ENCODE measurements at regions not wholly inside any gene's neighbourhood (a gene's known extent, or its start where the extent isn't known, plus 50 kb on each side); places are given as distances from the start of the nearest gene placed in this dataset.

- H3K9me3 ChIP-seq: no peaks in the 10 kb centered on the region
- H3K4me3 ChIP-seq: no peak overlapping the region
- no peak for DNase-seq
- no peaks in the 10 kb centered on the region for H3K36me3 ChIP-seq
- no peaks in the 10 kb centered on the region for H3K27me3 ChIP-seq
- no peaks in the 10 kb centered on the region for H3K4me1 ChIP-seq
- TF ChIP-seq POLR2AphosphoS5 (IDR thresholded peaks at IDR 0.05) (no peak), POLR2A (IDR thresholded peaks at IDR 0.05) (no peak), EP300 (IDR thresholded peaks at IDR 0.05) (no peak)
- TF ChIP-seq, protein P1, sequence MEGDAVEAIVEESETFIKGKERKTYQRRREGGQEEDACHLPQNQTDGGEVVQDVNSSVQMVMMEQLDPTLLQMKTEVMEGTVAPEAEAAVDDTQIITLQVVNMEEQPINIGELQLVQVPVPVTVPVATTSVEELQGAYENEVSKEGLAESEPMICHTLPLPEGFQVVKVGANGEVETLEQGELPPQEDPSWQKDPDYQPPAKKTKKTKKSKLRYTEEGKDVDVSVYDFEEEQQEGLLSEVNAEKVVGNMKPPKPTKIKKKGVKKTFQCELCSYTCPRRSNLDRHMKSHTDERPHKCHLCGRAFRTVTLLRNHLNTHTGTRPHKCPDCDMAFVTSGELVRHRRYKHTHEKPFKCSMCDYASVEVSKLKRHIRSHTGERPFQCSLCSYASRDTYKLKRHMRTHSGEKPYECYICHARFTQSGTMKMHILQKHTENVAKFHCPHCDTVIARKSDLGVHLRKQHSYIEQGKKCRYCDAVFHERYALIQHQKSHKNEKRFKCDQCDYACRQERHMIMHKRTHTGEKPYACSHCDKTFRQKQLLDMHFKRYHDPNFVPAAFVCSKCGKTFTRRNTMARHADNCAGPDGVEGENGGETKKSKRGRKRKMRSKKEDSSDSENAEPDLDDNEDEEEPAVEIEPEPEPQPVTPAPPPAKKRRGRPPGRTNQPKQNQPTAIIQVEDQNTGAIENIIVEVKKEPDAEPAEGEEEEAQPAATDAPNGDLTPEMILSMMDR (IDR thresholded peaks at IDR 0.05): no peak
- no peak overlapping the region for H3K27ac ChIP-seq
- ATAC-seq (ENCODE audit: low FRiP score in 2 of 2): no peak
Measured at GRCh38 chr4:11937941-11938340, 509.2 kb upstream of the HS3ST1 start.

- 63 to 75% methylated on average over 2 of the region's 2 CpGs for WGBS, 2 donors
- Histone ChIP-seq H3K27me3 (no peaks in the 10 kb centered on the region), H3K4me1 (no peaks in the 10 kb centered on the region), H3K36me3 (no peaks in the 10 kb centered on the region), H3K9me3 (no peaks in the 10 kb centered on the region), H3K4me3 (no peak overlapping the region), H3K27ac (no peak overlapping the region)
- TF ChIP-seq POLR2AphosphoS5 (IDR thresholded peaks at IDR 0.05) (no peak), EP300 (IDR thresholded peaks at IDR 0.05) (no peak), POLR2A (IDR thresholded peaks at IDR 0.05) (no peak)
- TF ChIP-seq, protein P1 (IDR thresholded peaks at IDR 0.05): no peak
- ATAC-seq (ENCODE audit: low FRiP score in 2 of 2) (no peak), DNase-seq (no peak)
Measured at GRCh38 chr4:11931266-11931820, 502.6 kb upstream of the HS3ST1 start.

- Histone ChIP-seq H3K4me1 (no peaks in the 10 kb centered on the region), H3K9me3 (no peaks in the 10 kb centered on the region), H3K36me3 (no peaks in the 10 kb centered on the region), H3K27me3 (no peaks in the 10 kb centered on the region), H3K27ac (no peak overlapping the region), H3K4me3 (no peak overlapping the region)
- TF ChIP-seq EP300 (IDR thresholded peaks at IDR 0.05) (no peak), POLR2AphosphoS5 (IDR thresholded peaks at IDR 0.05) (no peak), POLR2A (IDR thresholded peaks at IDR 0.05) (no peak)
- TF ChIP-seq, protein P1 (IDR thresholded peaks at IDR 0.05): no peak
- no peak for DNase-seq
- no peak for ATAC-seq (ENCODE audit: low FRiP score in 2 of 2)
- WGBS, 2 donors: 81 to 83% methylated on average over 1 of the region's 1 CpG
Measured at GRCh38 chr4:11929080-11929479, 500.4 kb upstream of the HS3ST1 start.

DNA sequence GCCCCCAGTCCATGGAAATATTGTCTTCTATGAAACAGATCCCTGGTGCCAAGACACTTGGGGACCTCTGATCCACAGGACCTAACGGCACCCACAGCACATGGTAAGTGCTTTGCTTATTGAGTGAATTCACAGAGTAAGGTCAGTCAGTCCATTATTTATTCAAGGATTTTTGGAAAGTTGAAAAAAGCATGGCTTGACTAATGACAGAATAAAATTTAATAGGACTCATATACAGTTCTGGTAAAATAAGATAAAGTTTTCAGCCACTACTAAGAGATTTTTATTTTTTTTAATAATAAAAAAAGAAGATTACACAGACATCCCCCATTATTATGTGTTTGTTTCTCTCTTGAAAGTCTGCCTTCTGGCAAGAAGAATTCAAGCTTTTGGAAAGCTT lies 490.6 kb upstream of the HS3ST1 start:
- ATAC-seq (ENCODE audit: low FRiP score in 2 of 2) (no peak), DNase-seq (no peak)
- Histone ChIP-seq H3K27ac (no peak overlapping the region), H3K36me3 (no peaks in the 10 kb centered on the region), H3K4me1 (no peaks in the 10 kb centered on the region), H3K4me3 (no peak overlapping the region), H3K9me3 (no peaks in the 10 kb centered on the region), H3K27me3 (no peaks in the 10 kb centered on the region)
- WGBS, 2 donors: 75 to 81% methylated on average over 1 of the region's 1 CpG
- TF ChIP-seq POLR2A (IDR thresholded peaks at IDR 0.05) (no peak), EP300 (IDR thresholded peaks at IDR 0.05) (no peak), POLR2AphosphoS5 (IDR thresholded peaks at IDR 0.05) (no peak)
- TF ChIP-seq, protein P1 (IDR thresholded peaks at IDR 0.05): no peak

- Histone ChIP-seq H3K27ac (no peak overlapping the region), H3K36me3 (no peaks in the 10 kb centered on the region), H3K27me3 (no peaks in the 10 kb centered on the region), H3K4me1 (no peaks in the 10 kb centered on the region), H3K4me3 (no peak overlapping the region), H3K9me3 (no peaks in the 10 kb centered on the region)
- TF ChIP-seq, protein P1 (IDR thresholded peaks at IDR 0.05): no peak
- no peak for TF ChIP-seq POLR2AphosphoS5 (IDR thresholded peaks at IDR 0.05)
- DNase-seq (no peak), ATAC-seq (ENCODE audit: low FRiP score in 2 of 2) (no peak)
- WGBS, 2 donors: 27 to 54% methylated on average over 1 of the region's 1 CpG
Measured at GRCh38 chr4:11914406-11914805, 485.7 kb upstream of the HS3ST1 start.
